Urothelium cell line (cell line): ENCODE measurements at regions not wholly inside any gene's neighbourhood (a gene's known extent, or its start where the extent isn't known, plus 50 kb on each side); places are given as distances from the start of the nearest gene placed in this dataset.
"Not testable (repeated sequence)": the region's sequence is repeated elsewhere in the genome, so short reads cannot be mapped to it uniquely, and the experiment has no call there.

Experiments used
- DNase-seq: peaks from one replicate; pipeline ENCODE4 v3.0.0; 2011; ENCODE audit warnings: low spot score, mixed read lengths
- FAIRE-seq: peaks from 2 replicates; lab custom pipeline; 2011; peaks lifted over from hg19 to GRCh38; lab: Jason Lieb, UNC

GRCh38 chr6:85887461-85887860 lies 244.8 kb upstream of the SYNCRIP start:
- FAIRE-seq (no peak), DNase-seq (no peak)

DNA sequence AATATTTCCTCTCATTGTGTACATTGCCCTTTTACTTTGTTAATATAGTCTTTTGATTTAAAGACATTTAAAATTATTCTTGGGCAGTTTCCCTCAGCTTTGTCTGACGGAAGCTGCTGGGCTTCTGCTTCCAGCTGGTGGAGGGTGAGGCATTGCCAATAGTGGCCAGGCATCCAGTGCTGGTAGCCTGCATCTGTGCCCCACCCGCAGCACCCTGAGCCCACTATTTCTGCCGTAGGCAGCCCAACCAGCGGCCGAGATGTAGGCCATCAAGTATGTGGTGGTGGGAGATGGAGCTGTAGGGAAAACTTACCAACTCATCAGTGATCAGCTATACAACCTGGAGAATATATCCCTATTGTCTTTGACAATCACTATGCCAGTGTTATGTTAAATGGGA lies 226.0 kb upstream of the SYNCRIP start:
- no peak for DNase-seq
- FAIRE-seq = no peak

DNA sequence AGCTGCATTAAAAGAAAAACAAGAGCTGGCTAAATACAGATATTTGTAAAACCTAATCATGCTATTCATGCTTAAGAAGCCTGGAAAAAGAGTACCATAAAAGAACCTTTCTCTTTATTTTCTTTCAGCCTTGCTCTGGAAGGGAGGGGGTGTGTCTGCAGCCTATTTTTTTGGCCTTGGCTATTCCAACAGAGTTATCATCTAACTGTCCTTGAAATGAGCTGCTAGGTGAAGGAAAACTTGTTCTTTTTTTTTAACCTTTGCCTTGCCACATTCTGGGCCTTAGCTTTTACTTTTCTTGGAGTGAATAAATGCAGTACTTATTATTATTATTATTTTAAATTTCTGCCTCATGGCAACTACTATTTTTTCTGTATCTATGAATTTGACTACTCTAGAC lies 224.9 kb upstream of the SYNCRIP start:
- DNase-seq = no peak
- no peak for FAIRE-seq

DNA sequence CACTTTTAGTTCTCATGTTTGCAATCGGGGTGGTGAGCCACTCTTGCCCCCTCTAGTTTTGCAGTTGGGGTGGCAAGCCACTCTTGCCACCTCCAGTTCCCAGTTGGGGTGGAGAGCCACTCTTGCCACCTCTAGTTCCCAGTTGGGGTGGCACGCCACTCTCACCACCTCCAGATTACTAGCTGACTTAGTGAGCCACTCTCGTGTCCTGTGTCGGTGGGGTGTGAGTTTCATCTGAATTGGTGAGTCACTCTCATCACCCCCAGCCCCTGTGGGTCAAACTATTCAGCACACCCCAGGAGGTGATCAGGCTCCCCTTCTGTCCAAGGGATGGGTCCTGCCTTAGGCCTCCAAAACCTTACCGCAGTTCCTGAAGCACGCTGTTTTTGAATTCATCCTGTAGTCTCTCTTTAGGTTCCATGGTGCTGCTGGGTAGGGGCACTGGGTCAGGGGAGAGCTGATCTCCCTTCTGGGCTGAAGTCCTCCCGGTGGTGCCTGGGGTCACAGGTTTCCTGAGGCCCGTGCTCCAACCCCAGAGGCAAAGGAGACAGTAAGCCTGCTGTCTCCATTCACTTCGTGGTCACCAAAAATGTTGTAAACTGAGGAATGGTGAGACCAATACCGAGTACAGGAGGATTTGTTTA lies 224.2 kb upstream of the SYNCRIP start:
- DNase-seq (no peak), FAIRE-seq (no peak)

DNA sequence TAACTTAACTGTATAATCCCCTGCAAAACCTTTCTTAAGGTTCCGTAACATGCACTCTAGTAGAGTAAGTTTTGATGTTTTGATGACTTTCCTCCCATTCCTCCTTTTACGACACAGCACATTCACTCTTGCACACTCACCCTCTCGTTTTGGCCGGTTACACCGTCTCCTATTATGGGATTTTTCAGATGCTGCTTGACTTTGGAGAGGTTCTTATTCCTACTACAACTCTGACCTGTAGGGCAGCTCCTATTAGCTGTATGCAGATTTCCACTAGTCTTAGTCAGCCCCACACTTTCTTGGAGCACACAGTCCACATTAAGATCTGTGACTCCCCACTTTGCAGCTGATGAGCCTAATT lies 223.7 kb upstream of the SYNCRIP start:
- FAIRE-seq (no peak), DNase-seq (peak; percentile 12)

DNA sequence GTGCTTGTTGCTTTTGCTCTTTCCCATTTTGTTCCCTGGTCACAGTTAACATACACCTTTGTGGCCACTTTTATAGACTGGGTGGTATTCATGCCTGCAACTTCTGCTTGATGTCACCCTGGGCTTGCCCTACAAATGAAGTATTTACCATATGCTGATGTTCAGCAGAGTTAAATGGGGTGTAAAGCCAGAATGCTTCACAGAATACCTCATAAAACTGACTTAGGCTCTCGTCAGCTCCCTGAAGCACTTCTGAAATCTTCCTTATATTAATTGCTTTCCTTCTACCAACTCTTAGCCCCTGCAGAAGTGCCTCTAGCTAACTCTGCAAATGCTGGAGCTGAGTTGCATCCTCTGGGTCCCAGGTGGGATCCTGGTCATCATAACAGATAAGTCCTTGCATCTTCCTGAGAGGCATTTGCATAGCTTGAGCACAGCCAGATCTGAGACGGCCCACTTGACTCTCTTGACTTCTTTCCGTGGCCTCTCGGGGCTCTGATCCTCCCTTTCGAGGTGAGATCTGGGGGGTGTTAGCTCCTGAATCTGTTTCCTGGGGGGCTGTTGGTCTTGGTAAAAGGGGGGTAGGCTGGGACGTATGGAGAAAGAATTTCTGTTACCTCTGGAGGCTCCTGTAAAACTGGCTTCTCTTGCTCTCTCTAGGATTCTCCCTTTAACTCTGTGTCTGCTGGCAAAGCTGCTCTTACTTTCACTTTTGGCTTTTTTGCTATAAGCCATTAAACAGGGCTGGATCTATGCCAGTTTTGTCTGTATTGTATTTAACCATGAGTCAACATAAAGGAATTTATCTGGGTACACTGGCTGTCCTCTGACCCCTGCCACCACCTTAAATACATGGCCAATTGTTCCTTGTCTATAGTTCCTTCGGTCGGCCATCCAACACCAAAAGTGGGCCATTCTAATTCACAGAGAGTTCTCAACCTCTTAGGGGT lies 223.0 kb upstream of the SYNCRIP start:
- FAIRE-seq (no peak), DNase-seq (peak; percentile 25)

- no peak for FAIRE-seq
- DNase-seq = no peak
Measured at GRCh38 chr6:85864453-85865401, 222.0 kb upstream of the SYNCRIP start.

DNA sequence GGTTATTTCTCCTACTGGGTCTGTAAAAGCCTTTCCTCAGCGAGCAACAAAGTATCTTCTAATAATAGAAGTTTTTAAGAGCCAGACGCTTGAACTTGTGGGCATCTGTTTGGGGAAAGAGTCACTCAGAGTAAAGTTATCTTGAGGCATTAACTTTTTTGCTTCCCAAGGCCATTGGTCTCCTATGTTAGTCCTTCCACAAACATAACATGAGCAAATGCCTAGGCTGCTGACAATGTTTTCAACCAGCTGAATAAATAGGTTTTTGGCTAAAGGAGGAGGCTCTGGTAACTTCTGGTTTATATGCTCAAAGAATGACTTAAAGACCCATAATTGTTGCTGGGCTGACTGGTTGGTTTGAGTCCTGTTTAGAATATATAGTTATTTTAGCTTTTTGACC lies 213.5 kb upstream of the SYNCRIP start:
- FAIRE-seq = no peak
- DNase-seq = no peak

DNA sequence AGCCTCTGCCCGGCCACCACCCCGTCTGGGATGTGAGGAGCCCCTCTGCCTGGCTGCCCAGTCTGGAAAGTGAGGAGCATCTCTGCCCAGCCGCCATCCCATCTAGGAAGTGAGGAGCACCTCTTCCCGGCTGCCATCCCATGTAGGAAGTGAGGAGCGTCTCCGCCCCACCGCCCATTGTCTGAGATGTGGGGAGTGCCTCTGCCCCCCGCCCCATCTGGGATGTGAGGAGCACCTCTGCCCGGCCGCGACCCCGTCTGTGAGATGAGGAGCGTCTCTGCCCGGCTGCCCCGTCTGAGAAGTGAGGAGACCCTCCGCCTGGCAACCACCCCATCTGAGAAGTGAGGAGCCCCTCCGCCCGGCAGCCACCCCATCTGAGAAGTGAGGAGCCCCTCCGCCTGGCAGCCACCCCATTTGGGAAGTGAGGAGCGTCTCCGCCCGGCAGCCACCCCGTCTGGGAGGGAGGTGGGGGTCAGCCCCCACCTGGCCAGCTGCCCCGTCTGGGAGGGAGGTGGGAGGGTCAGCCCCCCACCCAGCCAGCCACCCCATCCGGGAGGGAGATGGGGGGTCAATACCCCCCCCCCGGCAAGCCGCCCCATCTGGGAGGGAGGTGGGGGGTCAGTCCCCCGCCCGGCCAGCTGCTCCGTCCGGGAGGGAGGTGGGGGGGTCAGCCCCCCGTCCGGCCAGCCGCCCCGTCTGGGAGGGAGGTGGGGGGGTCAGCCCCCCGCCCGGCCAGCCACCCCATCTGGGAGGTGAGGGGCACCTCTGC lies 195.8 kb upstream of the SYNCRIP start:
- DNase-seq, FAIRE-seq: not testable (repeated sequence)

- FAIRE-seq (no peak), DNase-seq (no peak)
Measured at GRCh38 chr6:85828973-85829372, 186.3 kb upstream of the SYNCRIP start.

GRCh38 chr6:85826997-85827396 lies 184.3 kb upstream of the SYNCRIP start:
- DNase-seq = no peak
- FAIRE-seq = no peak

DNA sequence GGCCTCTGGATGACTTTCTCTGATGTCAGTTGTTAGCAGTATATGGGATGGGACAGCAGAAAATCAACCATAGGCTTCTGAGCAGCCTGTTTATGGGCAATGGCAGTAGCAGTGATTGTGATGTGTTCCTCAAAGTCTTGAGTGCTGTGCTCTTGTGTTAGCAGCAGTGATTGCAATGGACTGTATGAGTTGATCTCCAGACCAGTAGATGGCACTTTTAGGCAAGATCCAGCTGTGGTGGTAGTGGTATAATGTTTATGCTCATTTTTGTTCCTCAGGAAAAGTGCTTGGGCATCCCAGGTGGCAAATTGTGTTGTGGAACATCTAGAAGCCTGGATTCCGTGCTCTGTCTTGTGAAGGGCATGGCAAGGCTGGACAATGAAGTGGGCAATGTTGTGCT lies 181.6 kb upstream of the SYNCRIP start:
- FAIRE-seq = no peak
- DNase-seq = no peak

DNA sequence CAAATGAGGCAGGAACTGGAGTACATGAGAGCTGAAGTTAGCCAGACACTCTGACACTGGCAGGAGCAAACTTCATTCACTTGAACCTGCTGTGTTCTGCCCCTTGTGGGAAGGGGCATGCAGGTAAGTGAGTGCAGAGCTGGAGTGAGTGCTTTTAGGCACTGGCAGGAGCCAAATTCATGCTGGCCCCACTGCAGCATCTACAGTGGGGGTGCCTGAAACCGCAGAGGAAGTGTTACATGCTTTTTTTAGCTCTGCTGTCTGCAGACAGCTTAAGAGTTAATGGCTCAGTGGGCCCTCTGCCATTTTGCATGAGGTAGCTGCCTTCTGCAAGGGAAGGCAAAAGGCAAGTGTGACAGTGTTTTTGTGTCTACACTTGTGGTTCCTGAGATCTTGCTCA lies 167.9 kb upstream of the SYNCRIP start:
- no peak for FAIRE-seq
- no peak for DNase-seq

DNA sequence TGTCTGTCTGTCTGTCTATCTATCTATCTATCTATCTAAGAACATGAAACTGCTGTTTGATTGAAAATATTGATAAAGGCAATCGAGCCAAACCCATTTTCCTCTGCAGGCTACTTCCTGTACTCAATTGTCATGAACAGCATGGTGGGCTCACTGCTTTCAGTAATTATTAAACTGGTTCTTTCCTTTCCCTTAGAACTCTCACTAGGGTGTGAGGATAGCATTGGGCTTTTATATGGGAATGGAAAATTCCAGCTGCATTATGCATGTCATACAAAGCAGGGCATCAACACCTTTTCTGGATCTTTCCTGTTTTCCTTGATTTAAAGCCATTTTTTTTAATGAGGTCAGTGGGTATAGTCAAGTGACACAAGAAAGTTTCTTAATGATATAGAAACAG lies 161.0 kb upstream of the SYNCRIP start:
- FAIRE-seq = no peak
- DNase-seq = no peak

DNA sequence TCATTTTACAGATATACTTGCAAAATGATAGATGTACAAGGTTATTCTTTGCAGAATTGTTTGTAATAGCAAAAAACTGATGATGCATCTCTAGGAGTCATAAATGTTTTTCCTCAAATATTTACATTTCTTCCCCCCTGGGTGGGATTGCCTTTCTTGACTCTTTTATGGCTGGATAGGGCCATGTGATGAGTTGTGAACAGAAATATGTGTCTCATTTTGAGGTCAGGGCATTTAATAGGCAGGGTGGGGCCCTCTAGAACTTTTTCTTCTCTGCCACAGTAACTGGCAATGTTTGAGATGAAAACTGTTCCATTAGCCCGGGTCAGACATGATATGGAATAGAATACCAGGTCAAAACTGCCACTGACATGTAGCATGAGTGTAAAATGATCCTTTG lies 159.5 kb upstream of the SYNCRIP start:
- DNase-seq (no peak), FAIRE-seq (no peak)

GRCh38 chr6:85798931-85799652 lies 156.4 kb upstream of the SYNCRIP start:
- FAIRE-seq = no peak

GRCh38 chr6:85797993-85798392 lies 155.3 kb upstream of the SYNCRIP start:
- DNase-seq (no peak), FAIRE-seq (no peak)

More at GRCh38 chr6:85798931-85799652, 156.4 kb upstream of the SYNCRIP start:
- DNase-seq = no peak

DNA sequence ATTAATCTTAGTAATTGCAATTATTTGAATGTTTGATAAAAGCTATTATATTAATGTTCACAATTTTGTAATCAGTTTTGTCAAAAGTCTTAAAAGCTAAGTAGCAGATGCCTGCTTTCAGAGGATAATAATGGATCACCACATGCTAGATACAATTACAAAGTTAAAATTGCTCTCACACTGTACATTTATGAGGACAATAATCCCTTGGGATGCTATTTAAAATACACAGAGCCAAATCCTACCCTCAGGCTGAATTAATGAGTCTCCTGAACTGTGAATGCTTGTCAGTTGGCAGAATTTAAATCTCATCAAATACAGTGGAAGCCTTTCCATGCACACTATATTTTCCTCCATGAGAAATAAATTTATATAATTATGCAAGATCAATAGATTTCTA lies 153.3 kb upstream of the SYNCRIP start:
- DNase-seq (no peak), FAIRE-seq (no peak)

DNA sequence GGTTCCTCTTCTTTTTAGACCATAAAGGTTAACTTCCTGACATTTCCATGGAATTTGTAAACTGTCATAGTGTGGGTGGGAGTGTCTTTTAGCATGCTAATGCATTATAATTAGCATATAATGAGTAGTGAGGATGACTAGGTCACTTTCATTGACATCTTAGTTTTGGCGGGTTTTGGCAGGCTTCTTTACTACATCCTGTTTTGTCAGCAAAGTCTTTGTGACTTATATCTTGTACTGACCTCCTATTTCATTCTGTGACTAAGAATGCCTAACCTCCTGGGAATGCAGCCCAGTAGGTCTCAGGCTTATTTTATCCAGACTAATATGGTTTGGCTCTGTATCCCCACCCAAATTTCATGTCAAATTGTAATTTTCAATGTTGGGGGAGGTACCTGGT lies 149.6 kb upstream of the SYNCRIP start:
- FAIRE-seq (no peak), DNase-seq (no peak)

DNA sequence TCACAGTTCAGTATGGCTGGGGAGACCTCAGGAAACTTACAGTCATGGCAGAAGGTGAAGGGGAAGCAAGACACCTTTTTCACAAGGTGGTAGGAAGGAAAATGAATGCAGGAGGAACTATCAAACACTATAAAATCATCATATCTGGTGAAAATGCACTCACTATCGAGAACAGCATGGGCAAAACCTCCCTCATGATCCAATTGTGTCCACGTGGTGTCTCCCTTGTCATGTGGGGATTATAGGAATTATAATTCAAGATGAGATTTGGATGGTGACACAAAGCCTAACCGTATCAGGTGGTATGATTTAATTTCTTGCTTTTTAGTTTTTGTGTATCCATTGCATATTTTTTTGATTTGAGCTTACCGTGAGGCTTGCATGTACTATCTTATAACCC lies 133.2 kb upstream of the SYNCRIP start:
- no peak for FAIRE-seq
- DNase-seq = no peak
